GM12878 (cell line): ENCODE measurements at regions not wholly inside any gene's neighbourhood (a gene's known extent, or its start where the extent isn't known, plus 50 kb on each side); places are given as distances from the start of the nearest gene placed in this dataset.

Experiments
- ATAC-seq: fragments of 200-7000 bp; cut with Tn5 transposase; 3 replicates; pipeline ENCODE4 v1.9.1; 2020; ENCODE audit warnings: mild to moderate bottlenecking, moderate library complexity
- BruUV-seq: library from RNA; stranded (reverse); fragments of 400-500 nt; replicated peaks from 2 replicates; lab custom pipeline; 2021; lab: Mats Ljungman, UMichigan
- CTCF ChIA-PET: fragments of 300-600 bp; sonication (Branson Sonifier 250); formaldehyde crosslinking; extraction: SDS; loops from one replicate; lab custom pipeline; 2021; ENCODE audit warnings: inconsistent platforms; lab: Yijun Ruan, JAX
- POLR2A ChIA-PET: fragments of 350-600 bp; formaldehyde crosslinking; extraction: SDS; loops from one replicate; lab custom pipeline; 2021; ENCODE audit warnings: inconsistent platforms; lab: Charles Lee
- RAD21 ChIA-PET: fragments of 300-600 bp; sonication (Branson Sonifier 250); formaldehyde crosslinking; loops from one replicate; lab custom pipeline; 2023; ENCODE audit warnings: antibody characterized with exemption; ENCODE audit not compliant: unreplicated experiment; lab: Charles Lee
- SMC1A ChIA-PET: fragments of 300-600 bp; sonication (Branson Sonifier 250); formaldehyde crosslinking; loops from one replicate; lab custom pipeline; 2023; ENCODE audit not compliant: unreplicated experiment, uncharacterized antibody; lab: Charles Lee
- DNase-seq: peaks from one replicate; pipeline ENCODE4 v3.0.0-alpha.2; 2011; ENCODE audit warnings: low read depth, low spot score
- FAIRE-seq: peaks from 3 replicates; lab custom pipeline; 2011; peaks lifted over from hg19 to GRCh38; lab: Jason Lieb, UNC
- H2AFZ ChIP-seq: 2 replicates; pipeline ENCODE4 v1.6.0; 2011; ENCODE audit warnings: low read depth, low read length, control low read depth; ENCODE audit not compliant: control insufficient read depth
- H3K27ac ChIP-seq: 2 replicates; pipeline ENCODE4 v1.5.1; 2011; ENCODE audit warnings: control low read depth; ENCODE audit not compliant: control insufficient read depth, insufficient read depth
- H3K27me3 ChIP-seq, 2 experiments: replicated peaks in 1 of 2; 2 replicates each; pipeline versions ENCODE4 v1.6.0 to v1.6.1; 2011; ENCODE audit warnings: low read length in 1 of 2; ENCODE audit not compliant: control insufficient read depth in 2 of 2, insufficient read depth in 2 of 2
- H3K36me3 ChIP-seq, 2 experiments: 2 replicates each; pipeline ENCODE4 v1.5.1; 2011; ENCODE audit warnings: low read length in 1 of 2; ENCODE audit not compliant: control insufficient read depth in 2 of 2, insufficient read depth in 2 of 2
- H3K4me1 ChIP-seq: 2 replicates; pipeline ENCODE4 v1.6.1; 2011; ENCODE audit warnings: mild to moderate bottlenecking, low read length, moderate library complexity, mixed read lengths; ENCODE audit not compliant: control insufficient read depth, insufficient read depth
- H3K4me2 ChIP-seq: 2 replicates; pipeline ENCODE4 v1.6.0; 2011; ENCODE audit warnings: control low read depth; ENCODE audit not compliant: control insufficient read depth, insufficient read depth
- H3K4me3 ChIP-seq: fragments of 200-600 bp; sonication (generic); 2 replicates; pipeline ENCODE4 v1.5.1; 2016
- H3K79me2 ChIP-seq: 2 replicates; pipeline ENCODE4 v1.6.0; 2011; ENCODE audit warnings: low read length; ENCODE audit not compliant: control insufficient read depth, insufficient read depth
- H3K9ac ChIP-seq: 2 replicates; pipeline ENCODE4 v1.8.0; 2011; ENCODE audit warnings: low read length, control low read depth, mixed read lengths; ENCODE audit not compliant: control insufficient read depth, insufficient read depth
- H3K9me3 ChIP-seq: replicated peaks from 3 replicates; pipeline ENCODE4 v1.5.1; 2011; ENCODE audit warnings: mild to moderate bottlenecking, low read length; ENCODE audit not compliant: control insufficient read depth, insufficient read depth
- H4K20me1 ChIP-seq: 2 replicates; pipeline ENCODE4 v1.6.0; 2011; ENCODE audit not compliant: control insufficient read depth, insufficient read depth
- BCL11A ChIP-seq: IDR thresholded peaks from 2 replicates; pipeline ENCODE4 v1.6.1; 2011; ENCODE audit warnings: low read depth, low read length
- BCL3 ChIP-seq: IDR thresholded peaks from 2 replicates; pipeline ENCODE4 v1.6.1; 2011; ENCODE audit warnings: borderline replicate concordance, low read depth, mild to moderate bottlenecking, moderate library complexity, low read length; ENCODE audit not compliant: insufficient read depth, poor library complexity, severe bottlenecking
- CEBPB ChIP-seq, 2 experiments: fragments of 150-350 bp in 1 of 2; IDR thresholded peaks; 2 replicates each; pipeline ENCODE4 v1.6.1; 2012 to 2014; ENCODE audit warnings: low read depth in 2 of 2, low read length in 2 of 2, borderline replicate concordance in 1 of 2, inconsistent platforms in 1 of 2
- CEBPZ ChIP-seq: fragments of 150-350 bp; IDR thresholded peaks from 2 replicates; pipeline ENCODE4 v1.6.1; 2016; ENCODE audit warnings: low read depth, low read length
- CHD1 ChIP-seq: IDR thresholded peaks from 2 replicates; pipeline ENCODE4 v1.6.1; 2012; ENCODE audit warnings: low read depth, low read length, improper control_type of control experiment
- DPF2 ChIP-seq: fragments of 450-650 bp; IDR thresholded peaks from 2 replicates; pipeline ENCODE4 v1.6.1; 2017; ENCODE audit warnings: mild to moderate bottlenecking
- ELK1 ChIP-seq: IDR thresholded peaks from 2 replicates; pipeline ENCODE4 v1.6.1; 2012; ENCODE audit warnings: low read depth, low read length, improper control_type of control experiment
- IKZF2 ChIP-seq, 2 experiments: fragments of 450-650 bp; IDR thresholded peaks; 2 replicates each; pipeline ENCODE4 v1.6.1; 2017; ENCODE audit warnings: mild to moderate bottlenecking in 2 of 2, moderate library complexity in 2 of 2
- MYB ChIP-seq: fragments of 150-350 bp; IDR thresholded peaks from 2 replicates; pipeline ENCODE4 v1.6.1; 2014; ENCODE audit warnings: mild to moderate bottlenecking, low read depth, low read length, borderline replicate concordance
- NFYA ChIP-seq: IDR thresholded peaks from 2 replicates; pipeline ENCODE4 v1.6.1; 2011; ENCODE audit warnings: low read depth, mild to moderate bottlenecking, low read length, improper control_type of control experiment, borderline replicate concordance
- PBX3 ChIP-seq: IDR thresholded peaks from 2 replicates; pipeline ENCODE4 v1.6.1; 2011; ENCODE audit warnings: mild to moderate bottlenecking, low read depth, low read length, moderate library complexity; ENCODE audit not compliant: insufficient replicate concordance
- RAD51 ChIP-seq: fragments of 450-650 bp; IDR thresholded peaks from 2 replicates; pipeline ENCODE4 v1.6.1; 2016; ENCODE audit warnings: moderate library complexity, mild to moderate bottlenecking, inconsistent platforms
- RB1 ChIP-seq: fragments of 450-650 bp; formaldehyde crosslinking; IDR thresholded peaks from 2 replicates; pipeline ENCODE4 v1.6.1; 2017; ENCODE audit warnings: mild to moderate bottlenecking, borderline replicate concordance
- RUNX3 ChIP-seq: IDR thresholded peaks from 2 replicates; pipeline ENCODE4 v1.6.1; 2012; ENCODE audit warnings: low read length, inconsistent platforms
- SMC3 ChIP-seq: IDR thresholded peaks from 2 replicates; pipeline ENCODE4 v1.6.1; 2011; ENCODE audit warnings: low read length, improper control_type of control experiment, borderline replicate concordance
- SREBF1 ChIP-seq: IDR thresholded peaks from 2 replicates; pipeline ENCODE4 v1.6.1; 2012; ENCODE audit warnings: mild to moderate bottlenecking, low read length
- TARDBP ChIP-seq: IDR thresholded peaks from 2 replicates; pipeline ENCODE4 v1.6.1; 2016; ENCODE audit warnings: borderline replicate concordance
- TCF12 ChIP-seq: IDR thresholded peaks from 2 replicates; pipeline ENCODE4 v1.6.1; 2011; ENCODE audit warnings: low read depth, mild to moderate bottlenecking, low read length
- WGBS: methylation state at CpG from one replicate; pipeline ENCODE4 v1.1.6; 2016; ENCODE audit warnings: low lambda C conversion rate; ENCODE audit not compliant: insufficient replicate concordance, insufficient coverage; ENCODE audit errors: missing lambda C conversion rate; 5-methylcytosine and 5-hydroxymethylcytosine counted together
- in situ Hi-C: fragments of 300-500 bp; cut with MboI; formaldehyde crosslinking; loops from 9 replicates; pipeline ENCODE4 v1.14.3; 2018; ENCODE audit warnings: mixed read lengths
- intact Hi-C: fragments of 100-400 bp; cut with micrococcal nuclease; formaldehyde crosslinking; loops from one replicate; pipeline ENCODE4 v1.14.2; 2022; ENCODE audit not compliant: unreplicated experiment

- intact Hi-C loops (no loop called here), in situ Hi-C loops (no loop called here)
- Histone ChIP-seq H3K27ac (no peak overlapping the region), H3K36me3 (no peaks in the 10 kb centered on the region), H4K20me1 (no peaks in the 10 kb centered on the region), H3K9ac (no peak overlapping the region), H3K9me3 (no peaks in the 10 kb centered on the region; the same call in 2 of the 3 replicates), H3K79me2 (no peaks in the 10 kb centered on the region), H2AFZ (no peak overlapping the region; the same call in 1 of the 2 replicates), H3K4me1 (peaks cover 13% of the 10 kb centered on the region), H3K27me3 (no peaks in the 10 kb centered on the region), H3K4me2 (no peak overlapping the region), H3K4me3 (no peak overlapping the region)
- FAIRE-seq (no peak), ATAC-seq (no peak), DNase-seq (no peak)
- ChIA-PET CTCF (interaction anchor here (1.1 to 2.1 kb wide), 7 partner anchors 17 to 327 kb away, joined by 3 to 8 read pairs (median 7); no protein-coding TSS in a partner anchor), SMC1A (interaction anchor here (1.3 to 3.4 kb wide), 8 partner anchors 35 to 299 kb away, joined by 5 to 18 read pairs (median 7); no protein-coding TSS in a partner anchor), POLR2A (interaction anchor here (1.1 to 1.9 kb wide), 3 partner anchors 11 to 105 kb away, joined by 4 to 6 read pairs (median 4); no protein-coding TSS in a partner anchor), RAD21 (interaction anchor here (0.5 to 2.5 kb wide), 9 partner anchors 34 to 327 kb away, joined by 3 to 11 read pairs (median 3); no protein-coding TSS in a partner anchor)
- 89% methylated on average over 6 of the region's 6 CpGs for WGBS
- no TSS peak for BruUV-seq
- TF ChIP-seq RB1: no peak
- no peak for TF ChIP-seq TARDBP
- TF ChIP-seq CEBPB (IDR thresholded peaks at IDR 0.05; ENCODE audit: borderline replicate concordance in 1 of 2, low read depth in 2 of 2, low read length in 2 of 2): no peak
- no peak for TF ChIP-seq CEBPZ
- no peak for TF ChIP-seq RAD51
- no peak for TF ChIP-seq PBX3
- no peak for TF ChIP-seq RUNX3
- TF ChIP-seq BCL11A: no peak
- no peak for TF ChIP-seq IKZF2 (IDR thresholded peaks at IDR 0.05)
- no peak for TF ChIP-seq CHD1
- no peak for TF ChIP-seq TCF12
- TF ChIP-seq SMC3: no peak
- no peak for TF ChIP-seq MYB
- TF ChIP-seq ELK1: no peak
- no peak for TF ChIP-seq DPF2
- no peak for TF ChIP-seq SREBF1
- TF ChIP-seq NFYA: no peak
- no peak for TF ChIP-seq BCL3
These were observed 163.5 kb upstream of the EEA1 start for GRCh38 chr12:93092649-93092945.
